HK-2 (cell line): ENCODE measurements at regions not wholly inside any gene's neighbourhood (a gene's known extent, or its start where the extent isn't known, plus 50 kb on each side); places are given as distances from the start of the nearest gene placed in this dataset.
"Not testable (repeated sequence)": the region's sequence is repeated elsewhere in the genome, so short reads cannot be mapped to it uniquely, and the experiment has no call there.

ENCODE experiments used
- DNase-seq: peaks from one replicate; pipeline ENCODE4 v3.0.0-alpha.2; 2018; ENCODE audit not compliant: unreplicated experiment

DNA sequence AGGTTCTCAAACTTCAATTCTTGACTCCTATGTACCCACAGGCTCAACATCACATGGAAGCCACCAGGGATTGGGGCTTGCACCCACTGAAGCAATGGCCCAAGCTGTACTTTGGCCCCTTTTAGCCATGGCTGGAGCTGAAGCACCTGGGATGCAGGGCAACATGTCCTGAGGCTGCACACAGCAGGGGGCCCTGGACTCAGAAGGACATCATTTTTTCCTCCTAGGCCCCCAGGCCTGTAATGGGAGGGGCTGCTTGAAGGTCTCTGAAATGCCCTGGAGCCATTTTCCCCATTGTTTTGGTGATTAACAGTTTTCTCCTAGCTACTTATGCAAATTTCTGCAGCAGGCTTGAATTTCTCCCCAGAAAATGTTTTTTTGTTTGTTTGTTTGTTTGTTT, 465.1 kb upstream of the PCDH10 start:
- DNase-seq: no peak

DNA sequence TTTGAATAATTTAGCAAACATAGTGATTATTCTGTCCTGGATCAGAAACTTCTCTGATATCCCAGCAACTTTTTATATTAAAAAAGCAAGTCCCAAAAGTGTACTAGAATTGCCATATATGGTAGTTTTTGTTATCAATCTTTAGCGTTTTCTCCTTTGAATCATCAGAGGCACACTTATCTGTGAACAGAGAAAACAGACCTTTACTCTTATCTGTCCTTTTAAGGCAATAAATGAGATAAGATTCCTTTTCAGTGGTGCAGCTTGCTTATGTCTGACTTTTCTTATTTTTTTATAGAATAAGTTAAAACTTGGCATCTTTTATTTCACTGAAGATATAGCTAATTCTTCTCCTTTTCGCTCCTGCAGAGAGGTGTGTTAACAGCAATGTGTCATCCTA, 458.1 kb upstream of the PCDH10 start:
- DNase-seq: no peak

DNA sequence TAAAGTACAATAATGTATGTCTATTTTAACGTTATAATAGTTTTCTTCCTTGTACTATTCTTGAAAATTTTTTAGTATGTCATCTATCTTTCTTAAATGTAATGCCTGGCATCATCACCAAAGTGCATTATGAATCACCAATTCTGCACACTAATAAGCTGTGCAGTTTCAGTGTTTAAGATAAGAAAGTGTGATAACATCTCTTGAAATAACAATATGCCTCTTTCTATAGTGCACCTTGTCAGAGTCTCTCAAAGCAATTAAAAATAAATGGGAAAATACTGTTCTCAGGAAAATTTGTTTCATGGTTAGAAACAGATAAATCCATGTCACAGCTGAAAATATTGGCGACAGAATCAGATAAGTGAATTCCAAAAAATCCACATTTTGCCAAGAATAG, 457.4 kb upstream of the PCDH10 start:
- DNase-seq: no peak

DNA sequence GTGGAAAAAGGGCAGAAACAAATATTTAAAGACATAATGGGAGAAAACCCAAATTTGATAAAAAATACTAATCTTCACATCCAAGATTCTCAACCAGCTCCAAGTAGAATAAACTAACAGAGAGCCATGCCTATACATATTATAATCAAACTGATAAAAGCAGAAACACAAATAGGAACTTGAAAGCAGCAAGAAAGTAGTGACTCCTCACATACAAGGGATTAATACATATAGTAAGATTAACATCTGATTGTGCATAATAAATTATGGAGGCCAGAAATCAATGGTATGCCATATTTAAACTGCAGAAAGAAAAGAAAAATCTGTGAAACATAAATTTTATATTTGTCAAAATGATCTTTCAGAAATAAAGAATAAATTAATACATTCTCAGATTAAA, 454.3 kb upstream of the PCDH10 start:
- DNase-seq: no peak

DNA sequence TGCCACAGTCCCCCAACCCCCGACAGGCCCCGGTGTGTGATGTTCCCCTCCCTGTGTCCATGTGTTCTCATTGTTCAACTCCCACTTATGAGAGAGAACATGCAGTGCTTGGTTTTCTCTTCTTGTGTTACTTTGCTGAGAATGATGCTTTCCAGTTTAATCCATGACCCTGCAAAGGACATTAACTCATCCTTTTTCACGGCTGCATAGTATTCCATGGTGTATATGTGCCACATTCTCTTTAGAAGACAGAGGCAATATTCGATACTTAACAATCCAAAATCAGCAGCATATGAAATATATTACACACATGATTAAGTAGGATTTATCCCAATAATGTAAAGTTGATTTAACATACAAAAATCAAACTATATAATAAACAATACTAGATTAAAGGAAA, 451.6 kb upstream of the PCDH10 start:
- not testable (repeated sequence) for DNase-seq

DNA sequence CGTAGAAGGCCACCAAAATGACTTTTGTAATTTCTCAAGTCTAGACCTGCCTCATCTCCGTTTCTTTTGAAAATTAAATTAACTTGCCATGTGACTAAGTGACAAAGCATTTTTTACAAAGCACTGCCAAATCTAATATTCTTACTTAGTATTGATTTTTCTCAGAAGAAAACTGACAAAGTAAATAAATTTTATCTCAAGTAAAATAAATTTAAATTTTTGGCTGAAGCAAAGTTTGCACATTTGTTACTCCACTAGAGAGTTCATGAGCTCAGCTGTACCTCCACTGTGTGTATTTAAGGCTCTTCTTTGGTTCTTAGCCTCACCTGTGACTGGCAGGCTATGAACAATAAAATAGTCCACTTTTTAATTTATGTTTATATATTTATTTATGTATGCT, 441.1 kb upstream of the PCDH10 start:
- no peak for DNase-seq

DNA sequence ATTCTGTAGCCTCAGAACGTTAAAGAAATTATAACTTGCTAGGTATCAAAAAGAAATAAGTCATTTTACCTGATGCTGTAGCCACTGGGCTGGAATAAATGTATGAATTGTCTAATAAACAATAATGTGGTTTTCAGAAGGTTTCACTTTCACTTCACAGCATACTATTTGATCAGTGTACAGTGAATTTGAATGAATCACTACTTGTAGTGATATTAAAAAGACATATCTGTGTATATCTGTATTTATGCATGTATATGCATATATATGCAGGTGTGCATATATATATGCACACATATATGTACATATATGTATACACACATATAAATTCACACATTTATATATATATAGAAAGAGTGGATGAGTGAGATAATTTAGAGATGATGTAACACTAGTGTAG, 440.0 kb upstream of the PCDH10 start:
- DNase-seq: no peak

DNA sequence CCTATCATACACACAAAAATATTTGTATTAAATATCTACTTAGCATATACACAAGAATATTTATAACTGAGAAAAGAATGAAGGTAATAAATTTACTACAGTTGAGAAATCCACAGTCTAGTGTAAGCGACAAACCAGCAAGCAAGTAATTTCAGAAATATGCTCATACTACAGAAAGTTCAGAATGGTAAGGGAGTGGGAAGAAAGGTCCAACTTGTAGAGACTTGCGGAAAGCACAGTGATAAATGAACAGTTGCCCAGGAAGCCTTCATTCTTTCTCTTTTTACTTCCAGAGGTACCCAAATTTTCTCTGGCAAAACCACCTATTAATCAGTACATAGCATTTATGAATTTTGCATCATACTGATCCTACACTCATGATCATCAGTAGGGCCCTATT, 438.1 kb upstream of the PCDH10 start:
- no peak for DNase-seq

DNA sequence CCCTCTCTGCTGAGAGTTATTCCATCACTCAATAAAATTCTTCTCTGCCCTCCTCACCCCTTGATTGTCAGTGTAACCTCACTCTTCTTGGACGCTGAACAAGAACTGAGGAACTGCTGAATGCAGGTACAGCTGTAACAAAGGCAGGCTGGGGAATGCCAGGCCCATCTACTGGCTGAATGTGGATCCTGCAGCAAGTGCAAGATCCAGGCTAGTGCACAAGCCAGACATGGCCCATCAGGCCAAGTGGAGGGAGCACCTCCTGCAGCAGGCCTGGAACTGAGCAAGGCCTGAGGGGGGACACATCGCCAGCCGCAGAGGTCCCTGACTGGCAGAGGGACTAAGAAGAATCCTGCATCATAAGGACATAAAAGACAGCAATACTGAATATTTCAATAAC, 411.8 kb upstream of the PCDH10 start:
- DNase-seq: no peak

DNA sequence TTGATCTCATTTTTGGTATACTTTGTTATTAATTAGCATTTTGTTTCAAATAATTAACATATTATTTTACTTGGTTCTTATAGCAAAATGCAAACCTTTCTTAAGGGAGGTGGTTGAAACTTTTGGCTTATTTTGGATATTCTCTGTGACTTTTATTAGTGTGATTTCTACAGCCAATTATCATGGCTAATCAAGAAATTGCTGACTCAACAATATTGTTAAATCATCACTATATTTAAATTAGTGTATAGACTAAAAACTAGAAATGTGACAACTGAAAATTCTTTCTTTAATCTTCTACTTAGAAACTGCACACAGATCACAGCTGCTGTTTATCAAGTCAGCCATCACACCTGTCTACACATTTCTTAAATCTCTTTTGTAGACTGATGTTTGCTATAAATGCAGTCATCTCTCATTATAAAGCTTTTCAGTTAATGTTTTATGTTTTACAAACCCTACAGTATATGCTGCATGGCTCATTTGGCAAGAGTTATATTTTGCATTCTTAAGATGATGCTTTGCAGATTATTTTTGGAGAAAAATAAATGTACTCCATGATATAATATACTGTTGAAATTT, 389.8 kb upstream of the PCDH10 start:
- no peak for DNase-seq

DNA sequence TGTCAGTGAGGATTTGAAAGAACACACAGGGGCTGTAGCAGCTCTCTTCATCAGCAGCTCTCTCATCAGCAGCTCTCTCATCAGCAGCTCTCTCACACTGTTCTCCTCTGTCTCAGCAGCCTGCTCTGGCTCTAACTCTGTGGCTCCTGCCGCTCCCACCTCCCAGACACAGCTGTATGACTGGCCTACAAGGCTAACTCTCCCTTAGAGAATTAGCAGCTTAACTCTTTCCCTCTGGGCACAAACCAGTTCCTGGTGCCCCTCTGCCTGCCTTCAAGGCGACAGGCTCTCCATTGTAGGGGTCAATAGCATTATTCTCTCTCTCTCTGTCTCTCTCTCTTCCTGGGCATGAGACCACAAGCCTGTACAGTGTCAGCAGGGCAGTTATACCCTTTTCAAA, 385.6 kb upstream of the PCDH10 start:
- no peak for DNase-seq

DNA sequence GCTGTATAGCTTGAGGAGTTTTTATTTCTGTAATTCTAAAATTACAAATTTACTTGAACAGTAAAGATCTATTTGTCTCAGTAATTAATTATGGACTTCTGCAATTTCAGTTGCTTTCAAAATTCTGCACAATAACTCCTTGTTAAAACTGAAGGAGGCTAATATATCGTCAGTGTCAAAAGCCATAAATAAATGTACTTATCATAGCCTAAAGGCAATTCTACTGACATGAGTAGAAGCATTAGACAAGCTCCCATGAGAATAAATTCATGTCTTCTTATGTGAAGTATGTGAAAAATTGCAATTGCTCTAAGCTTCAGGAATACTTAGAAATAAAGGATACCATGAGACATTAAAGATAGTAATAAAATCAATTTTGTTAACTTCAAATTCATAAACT, 381.2 kb upstream of the PCDH10 start:
- no peak for DNase-seq

DNA sequence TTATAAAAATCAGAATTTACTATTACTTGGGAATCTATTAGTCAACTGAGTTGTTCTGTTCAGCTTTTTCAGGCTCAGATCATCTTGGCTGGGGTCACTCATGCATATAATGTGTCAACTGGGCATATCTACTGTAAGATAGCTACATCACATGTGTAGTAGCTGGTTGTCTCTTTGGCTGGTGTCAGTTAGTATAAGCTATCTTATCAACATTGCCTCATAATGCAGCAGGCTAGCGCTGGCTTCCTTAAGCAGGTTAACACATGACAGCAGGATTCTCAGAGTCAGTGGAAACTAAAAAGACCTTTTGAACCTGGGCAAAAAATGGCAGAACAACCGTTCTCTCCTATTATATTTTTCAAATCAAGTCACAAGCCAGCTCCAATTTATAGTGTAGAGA, 378.3 kb upstream of the PCDH10 start:
- no peak for DNase-seq

DNA sequence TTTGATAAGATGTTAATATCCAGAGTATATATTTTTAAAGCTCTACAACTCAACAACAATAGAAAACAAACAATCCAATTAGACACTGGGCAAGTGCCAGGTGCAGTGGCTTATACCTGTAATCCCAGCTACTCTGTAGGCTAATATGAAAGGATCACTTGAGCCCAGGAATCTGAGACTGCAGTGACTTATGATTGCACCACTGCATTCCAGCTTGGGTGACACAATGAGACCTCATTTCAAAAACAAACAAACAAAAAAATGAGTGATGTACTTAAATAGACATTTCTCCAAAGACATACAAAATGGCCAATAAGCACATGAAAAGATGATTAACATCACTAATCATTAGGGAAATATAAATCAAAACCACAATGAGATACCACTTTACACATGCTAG, 356.8 kb upstream of the PCDH10 start:
- DNase-seq: no peak

DNA sequence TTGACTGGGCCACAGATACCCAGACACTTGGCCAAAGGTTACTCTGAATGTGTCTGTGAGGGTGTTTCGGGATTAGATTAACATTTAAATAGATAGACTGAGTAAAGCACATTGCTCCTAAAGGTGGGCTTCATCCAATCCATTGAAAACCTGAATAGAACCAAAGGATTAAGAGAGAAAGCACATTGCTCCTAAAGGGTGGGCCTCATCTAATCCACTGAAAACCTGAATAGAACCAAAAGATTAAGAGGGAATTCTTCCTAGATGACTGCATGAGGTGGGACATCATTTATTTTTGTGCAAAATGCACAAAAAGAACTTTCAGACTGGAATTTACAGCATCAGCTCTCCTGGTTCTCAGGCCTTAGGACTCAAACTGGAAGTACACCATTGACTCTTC, 351.2 kb upstream of the PCDH10 start:
- DNase-seq: no peak

DNA sequence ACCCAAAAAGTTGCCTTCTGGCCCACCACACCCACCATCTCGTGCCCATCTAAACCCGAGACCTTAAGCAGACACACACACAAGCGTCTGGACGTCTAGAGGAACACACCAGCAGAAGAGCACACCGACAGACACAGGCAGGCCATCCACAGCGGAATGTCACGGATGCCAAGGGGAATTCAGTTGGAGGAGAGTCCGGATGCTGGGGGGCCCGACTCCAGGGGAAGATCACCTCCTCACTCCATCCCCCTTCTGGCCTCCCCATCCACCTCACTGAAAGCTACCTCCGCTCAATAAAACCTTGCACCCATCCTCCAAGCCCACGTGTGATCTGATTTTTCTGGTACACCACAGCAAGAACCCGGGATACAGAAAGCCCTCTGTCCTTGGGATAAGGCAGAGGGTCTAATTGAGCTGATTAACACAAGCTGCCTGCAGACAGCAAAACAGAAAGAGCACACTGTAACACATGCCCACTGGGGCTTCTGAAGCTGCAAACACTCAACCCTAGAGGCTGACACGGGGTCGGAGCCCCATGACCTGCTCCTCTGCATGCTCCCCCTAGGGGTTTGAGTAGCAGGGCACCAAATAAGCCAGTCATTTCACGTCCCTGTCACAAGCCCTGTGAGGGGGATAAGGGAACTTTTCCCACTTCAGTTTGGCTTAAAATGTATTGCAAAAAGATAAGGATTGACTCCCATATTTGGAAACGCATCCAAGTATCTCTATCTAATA, 339.6 kb upstream of the PCDH10 start:
- DNase-seq: no peak

DNA sequence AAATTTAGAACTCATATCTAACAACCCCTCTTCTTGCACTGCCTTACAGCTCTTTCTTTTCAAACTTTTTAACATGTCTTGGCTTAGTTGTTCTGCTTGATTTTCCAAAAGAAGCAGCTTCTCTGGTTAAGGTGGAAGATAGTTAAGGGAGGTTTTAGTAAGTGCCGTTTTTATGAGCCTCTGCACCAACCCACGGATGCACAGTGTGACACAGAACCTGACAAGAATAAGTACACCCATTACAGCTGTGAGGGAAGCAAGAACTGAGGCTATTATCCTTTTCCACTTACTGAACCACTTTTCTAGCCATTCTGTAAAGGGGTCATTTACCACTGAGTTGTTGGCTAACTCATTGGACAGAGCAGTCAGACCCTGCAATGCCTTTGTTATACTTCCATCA, 336.0 kb upstream of the PCDH10 start:
- not testable (repeated sequence) for DNase-seq

DNA sequence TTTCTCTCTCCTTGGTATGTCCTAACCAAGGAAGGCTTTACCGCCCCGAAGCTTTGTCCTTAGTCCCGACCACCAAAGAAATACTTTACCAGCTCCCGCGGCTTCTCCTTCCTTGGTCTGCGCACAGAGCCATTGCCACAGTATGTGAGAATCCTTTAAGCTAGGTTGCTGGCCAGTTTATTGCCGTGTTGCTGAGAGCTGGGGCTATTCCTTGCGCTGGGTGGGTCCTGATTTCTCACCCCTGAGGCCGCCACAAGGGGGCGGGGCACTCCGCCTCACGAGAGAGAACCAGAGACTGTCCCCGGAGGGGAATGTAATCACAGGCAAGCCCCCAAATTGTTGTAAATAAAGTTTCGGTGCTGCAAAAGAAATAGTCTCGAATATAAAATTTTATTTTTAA, 331.0 kb upstream of the PCDH10 start:
- DNase-seq: no peak

DNA sequence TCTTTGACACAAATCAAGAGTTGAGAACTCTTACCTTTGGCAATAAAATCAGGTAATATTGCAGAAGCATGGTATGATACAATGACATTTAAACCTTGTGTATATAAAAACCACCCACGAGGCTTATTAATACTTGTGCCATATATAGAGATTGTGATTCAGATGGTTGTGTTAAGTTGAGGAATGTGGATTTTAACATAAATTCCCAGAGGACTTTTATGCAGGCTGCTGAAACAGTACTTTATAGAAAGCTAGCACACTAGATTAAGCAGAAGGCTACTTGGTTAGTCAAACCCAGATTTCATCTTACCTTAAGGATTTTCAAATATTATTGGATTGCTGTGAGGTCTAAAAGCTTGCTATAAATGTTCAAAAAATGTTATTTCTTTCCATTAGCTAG, 325.7 kb upstream of the PCDH10 start:
- DNase-seq: no peak

DNA sequence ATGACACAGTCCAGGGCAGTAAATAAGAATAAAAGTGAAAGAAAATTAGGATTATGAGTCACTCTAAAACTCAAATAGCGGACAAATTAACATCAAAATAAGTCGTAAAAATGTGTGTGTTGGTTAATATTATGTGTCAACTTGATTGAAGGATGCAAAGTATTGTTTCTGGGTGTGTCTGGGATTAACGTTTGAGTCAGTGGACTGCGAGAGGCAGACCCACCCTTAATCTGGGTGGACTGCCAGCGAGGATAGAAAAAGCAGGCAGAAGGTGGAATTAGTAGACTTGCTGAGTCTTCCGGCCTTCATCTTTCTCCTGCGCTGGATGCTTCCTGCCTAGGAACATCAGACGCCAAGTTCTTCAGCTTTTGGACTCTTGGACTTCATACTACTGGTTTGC, 324.3 kb upstream of the PCDH10 start:
- DNase-seq: no peak

DNA sequence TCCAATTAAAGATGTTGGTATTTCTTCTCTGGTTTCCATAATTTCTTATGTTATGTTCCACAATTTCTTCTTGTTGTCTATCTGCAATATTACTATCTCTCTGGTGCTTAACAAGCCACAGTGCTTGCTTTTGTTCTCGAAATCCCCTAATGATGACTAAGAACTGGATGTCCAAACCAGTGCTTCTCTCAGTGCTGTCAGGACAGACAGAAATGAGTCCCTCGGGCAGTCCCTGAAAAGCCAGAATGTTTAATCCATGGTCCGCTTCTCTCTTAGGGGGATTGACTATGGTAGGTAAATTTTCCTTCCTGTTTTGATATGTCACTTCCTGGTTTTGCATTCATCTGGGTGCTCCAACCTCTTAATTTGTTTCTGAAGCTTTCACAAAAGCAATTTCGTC, 321.6 kb upstream of the PCDH10 start:
- DNase-seq: no peak

DNA sequence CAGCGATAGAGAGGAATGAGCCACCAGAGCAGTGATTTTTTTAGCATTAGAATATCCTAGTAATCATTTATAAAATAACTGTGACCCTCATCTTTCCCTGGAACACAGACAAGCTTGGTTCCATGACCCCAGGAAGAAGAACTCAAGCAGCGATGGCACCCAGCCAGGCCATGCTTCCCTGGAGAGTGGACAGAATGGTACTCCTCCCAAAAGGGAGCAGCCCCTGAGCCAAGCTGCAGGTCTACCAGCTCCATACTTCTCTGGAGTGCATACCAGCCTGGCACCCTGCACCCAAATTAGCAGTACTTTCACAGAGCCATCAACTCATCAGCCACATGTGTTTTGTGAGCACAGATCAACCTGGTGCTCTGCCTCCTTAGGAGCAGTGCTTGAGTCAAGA, 310.9 kb upstream of the PCDH10 start:
- no peak for DNase-seq

DNA sequence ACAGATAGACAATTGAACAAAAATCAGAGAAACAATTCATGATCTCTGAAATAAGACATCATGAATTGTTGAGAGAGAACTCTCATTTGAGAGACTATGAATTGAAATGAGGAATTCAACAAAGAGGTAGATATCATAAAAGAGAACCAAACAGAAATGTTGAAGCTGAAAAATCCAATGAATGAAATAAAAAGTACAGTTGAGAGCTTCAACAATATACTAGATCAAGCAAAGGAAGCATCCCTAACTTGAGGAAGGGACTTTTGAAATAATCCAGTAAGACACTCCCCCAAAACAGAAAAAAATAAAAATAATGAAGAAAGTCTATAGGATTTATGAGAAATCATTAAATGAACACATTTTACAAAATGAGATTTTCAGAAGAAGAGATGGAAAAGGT, 310.0 kb upstream of the PCDH10 start:
- no peak for DNase-seq

DNA sequence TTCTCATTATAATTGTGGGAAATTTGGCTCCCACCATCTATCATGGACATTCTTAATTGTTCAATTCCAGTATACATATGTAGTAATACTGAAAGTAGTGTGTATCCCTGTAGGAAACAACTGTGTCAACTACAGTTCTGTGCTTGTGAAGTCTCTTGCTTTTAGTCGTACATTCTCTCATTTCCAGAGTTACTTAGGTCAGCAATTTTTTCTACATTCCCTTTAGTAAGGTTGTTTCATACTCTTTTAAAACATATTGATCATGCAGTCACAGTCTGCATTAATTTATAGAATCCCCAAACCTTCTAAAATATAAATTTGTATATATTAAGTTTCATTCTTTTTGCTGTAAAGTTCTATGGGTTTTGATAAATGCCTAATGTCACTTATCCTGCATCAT, 289.2 kb upstream of the PCDH10 start:
- no peak for DNase-seq
